H1 (cell line): ENCODE measurements at regions not wholly inside any gene's neighbourhood (a gene's known extent, or its start where the extent isn't known, plus 50 kb on each side); places are given as distances from the start of the nearest gene placed in this dataset.

Experiments used
- CTCF ChIA-PET: fragments of 300-600 bp; sonication (Branson Sonifier 250); formaldehyde crosslinking; loops from one replicate; lab custom pipeline; 2021; ENCODE audit not compliant: partially characterized antibody; lab: Charles Lee
- POLR2A ChIA-PET: fragments of 300-600 bp; sonication (Branson Sonifier 250); formaldehyde crosslinking; loops from one replicate; lab custom pipeline; 2021; ENCODE audit warnings: inconsistent platforms; ENCODE audit not compliant: partially characterized antibody; lab: Charles Lee
- DNase-seq, 2 experiments: peaks; one replicate each; pipeline versions ENCODE4 v3.0.0 to v3.0.0-alpha.2; 2010 to 2022; ENCODE audit warnings: low spot score in 2 of 2, low read depth in 1 of 2, mixed read lengths in 1 of 2
- FAIRE-seq: peaks from 2 replicates; lab custom pipeline; 2011; peaks lifted over from hg19 to GRCh38; lab: Jason Lieb, UNC
- H2AFZ ChIP-seq: 2 replicates; pipeline ENCODE4 v1.8.1; 2012; ENCODE audit warnings: low read length, inconsistent platforms
- H2AK5ac ChIP-seq: 2 replicates; pipeline ENCODE4 v1.6.1; 2013; ENCODE audit warnings: low read depth, low read length
- H2BK120ac ChIP-seq: replicated peaks from 2 replicates; pipeline ENCODE3; 2013; ENCODE audit warnings: low read depth, low read length, inconsistent platforms
- H2BK12ac ChIP-seq: 2 replicates; pipeline ENCODE4 v1.6.1; 2013; ENCODE audit warnings: low read depth, low read length
- H2BK15ac ChIP-seq: 2 replicates; pipeline ENCODE4 v1.6.1; 2013; ENCODE audit warnings: low read length
- H2BK20ac ChIP-seq: 2 replicates; pipeline ENCODE4 v1.6.1; 2013; ENCODE audit warnings: low read length
- H2BK5ac ChIP-seq: 2 replicates; pipeline ENCODE4 v1.6.1; 2013; ENCODE audit warnings: low read depth, low read length
- H3K14ac ChIP-seq: 2 replicates; pipeline ENCODE4 v1.6.1; 2013; ENCODE audit warnings: inconsistent platforms; ENCODE audit not compliant: insufficient read length
- H3K18ac ChIP-seq: 2 replicates; pipeline ENCODE4 v1.6.1; 2013; ENCODE audit warnings: low read length; ENCODE audit errors: extremely low read depth
- H3K23ac ChIP-seq: 2 replicates; pipeline ENCODE4 v1.6.1; 2013; ENCODE audit warnings: inconsistent platforms; ENCODE audit not compliant: insufficient read length
- H3K23me2 ChIP-seq: 2 replicates; pipeline ENCODE4 v1.6.1; 2013; ENCODE audit warnings: low read depth, low read length
- H3K27ac ChIP-seq: 2 replicates; pipeline ENCODE4 v1.6.1; 2011; ENCODE audit warnings: low read depth, low read length, inconsistent platforms
- H3K27me3 ChIP-seq, 4 experiments: replicated peaks in 1 of 4; 1 replicate in 1 of 4; 2 replicates in 3 of 4; pipeline versions ENCODE4 v1.6.1 to v1.8.1; 2011 to 2013; ENCODE audit warnings: low read length in 3 of 4, mild to moderate bottlenecking in 3 of 4, inconsistent platforms in 2 of 4, mixed read lengths in 2 of 4, moderate library complexity in 1 of 4; ENCODE audit not compliant: control insufficient read depth in 3 of 4, insufficient read depth in 3 of 4; ENCODE audit errors: extremely low read depth in 1 of 4
- H3K36me3 ChIP-seq, 4 experiments: 2 replicates each; pipeline versions ENCODE4 v1.6.1 to v1.8.1; 2011 to 2013; ENCODE audit warnings: mild to moderate bottlenecking in 4 of 4, low read length in 3 of 4, moderate library complexity in 2 of 4, control low read depth in 1 of 4, inconsistent platforms in 1 of 4; ENCODE audit not compliant: insufficient read depth in 4 of 4, control insufficient read depth in 2 of 4
- H3K4ac ChIP-seq: replicated peaks from 2 replicates; pipeline ENCODE3; 2013; ENCODE audit warnings: low read length, low read depth, mixed read lengths, inconsistent platforms; ENCODE audit not compliant: insufficient read length
- H3K4me1 ChIP-seq, 4 experiments: replicated peaks in 1 of 4; 1 replicate in 1 of 4; 2 replicates in 3 of 4; pipeline versions ENCODE4 v1.6.1 to v1.8.1; 2011 to 2013; ENCODE audit warnings: low read length in 3 of 4, inconsistent platforms in 2 of 4, mixed read lengths in 1 of 4; ENCODE audit not compliant: insufficient read depth in 4 of 4, control insufficient read depth in 3 of 4
- H3K4me2 ChIP-seq, 2 experiments: 2 replicates each; pipeline versions ENCODE4 v1.6.1 to v1.8.1; 2011 to 2013; ENCODE audit warnings: low read depth in 2 of 2, low read length in 2 of 2, control low read depth in 1 of 2, inconsistent platforms in 1 of 2, mild to moderate bottlenecking in 1 of 2; ENCODE audit not compliant: insufficient read depth in 1 of 2
- H3K4me3 ChIP-seq, 4 experiments: fragments of 200-600, 300-600 bp in 1 of 4; sonication (generic), shearing (Covaris generic), sonication (Bioruptor Twin) in 1 of 4; 2 replicates each; pipeline versions ENCODE4 v1.5.1 to v1.8.1; 2011 to 2016; ENCODE audit warnings: low read length in 4 of 4, low read depth in 3 of 4, control low read depth in 2 of 4, inconsistent platforms in 2 of 4, mild to moderate bottlenecking in 2 of 4, mixed read lengths in 1 of 4, moderate library complexity in 1 of 4; ENCODE audit not compliant: insufficient read depth in 2 of 4; ENCODE audit errors: extremely low read depth in 1 of 4
- H3K56ac ChIP-seq: replicated peaks from 2 replicates; pipeline ENCODE3; 2013; ENCODE audit warnings: low read depth, mild to moderate bottlenecking, mixed read lengths, low read length, inconsistent platforms; ENCODE audit not compliant: insufficient read length
- H3K79me1 ChIP-seq: 2 replicates; pipeline ENCODE4 v1.6.1; 2013; ENCODE audit warnings: low read depth, low read length, control low read depth
- H3K79me2 ChIP-seq, 2 experiments: 2 replicates each; pipeline versions ENCODE4 v1.6.1 to v1.8.1; 2012 to 2013; ENCODE audit warnings: low read length in 2 of 2, mild to moderate bottlenecking in 2 of 2, inconsistent platforms in 1 of 2; ENCODE audit not compliant: insufficient read depth in 2 of 2, control insufficient read depth in 1 of 2
- H3K9ac ChIP-seq, 4 experiments: replicated peaks in 1 of 4; 1 replicate in 1 of 4; 2 replicates in 3 of 4; pipeline versions ENCODE4 v1.6.1 to v1.8.1; 2011 to 2013; ENCODE audit warnings: low read depth in 3 of 4, low read length in 3 of 4, control low read depth in 2 of 4, mild to moderate bottlenecking in 2 of 4, moderate library complexity in 2 of 4, inconsistent platforms in 1 of 4; ENCODE audit errors: extremely low read depth in 1 of 4
- H3K9me3 ChIP-seq, 2 experiments: 2 replicates each; pipeline versions ENCODE4 v1.6.1 to v1.8.1; 2012 to 2013; ENCODE audit warnings: mild to moderate bottlenecking in 2 of 2, moderate library complexity in 2 of 2, control low read depth in 1 of 2, inconsistent platforms in 1 of 2, low read depth in 1 of 2, low read length in 1 of 2, mixed read lengths in 1 of 2; ENCODE audit not compliant: insufficient read depth in 2 of 2
- H4K20me1 ChIP-seq, 2 experiments: replicated peaks in 1 of 2; 2 replicates each; pipeline versions ENCODE3 to v1.8.1; 2011 to 2013; ENCODE audit warnings: inconsistent platforms in 2 of 2, low read length in 2 of 2, mild to moderate bottlenecking in 1 of 2; ENCODE audit not compliant: insufficient read depth in 2 of 2, control insufficient read depth in 1 of 2
- H4K5ac ChIP-seq: 2 replicates; pipeline ENCODE4 v1.6.1; 2013; ENCODE audit warnings: low read length, low read depth, mixed read lengths, inconsistent platforms; ENCODE audit not compliant: insufficient read length
- H4K8ac ChIP-seq: 2 replicates; pipeline ENCODE4 v1.8.0; 2013; ENCODE audit warnings: mild to moderate bottlenecking, moderate library complexity, low read length, inconsistent platforms; ENCODE audit not compliant: insufficient read depth; ENCODE audit errors: extremely low read depth
- H4K91ac ChIP-seq: replicated peaks from 2 replicates; pipeline ENCODE3; 2013; ENCODE audit warnings: low read length, mixed read lengths, inconsistent platforms; ENCODE audit not compliant: insufficient read length
- CREB1 ChIP-seq: IDR thresholded peaks from 2 replicates; pipeline ENCODE4 v1.6.1; 2012; ENCODE audit warnings: inconsistent platforms
- EGR1 ChIP-seq: IDR thresholded peaks from 2 replicates; pipeline ENCODE4 v1.6.1; 2011; ENCODE audit warnings: low read depth, low read length, borderline replicate concordance
- JUN ChIP-seq: IDR thresholded peaks from 2 replicates; pipeline ENCODE4 v1.6.1; 2011; ENCODE audit warnings: low read depth, mild to moderate bottlenecking, improper control_type of control experiment, low read length
- NANOG ChIP-seq: IDR thresholded peaks from 2 replicates; pipeline ENCODE4 v1.6.1; 2011; ENCODE audit warnings: low read length, low read depth, mild to moderate bottlenecking, inconsistent platforms; ENCODE audit not compliant: insufficient read depth, poor library complexity, severe bottlenecking
- SUZ12 ChIP-seq: fragments of 200-600 bp; sonication (generic); IDR thresholded peaks from 2 replicates; pipeline ENCODE4 v1.6.1; 2012; ENCODE audit warnings: mild to moderate bottlenecking, inconsistent platforms, low read length, moderate library complexity, mixed read lengths
- TAF7 ChIP-seq: optimal IDR thresholded peaks from 2 replicates; pipeline ENCODE3; 2011; ENCODE audit warnings: low read depth, mild to moderate bottlenecking, inconsistent platforms, low read length, moderate library complexity, borderline replicate concordance
- TEAD4 ChIP-seq: IDR thresholded peaks from 2 replicates; pipeline ENCODE4 v1.6.1; 2012; ENCODE audit warnings: low read depth, low read length, inconsistent platforms, mixed read lengths
- WGBS, 2 experiments: shearing (Covaris generic) in 1 of 2; methylation state at CpG; one replicate each; pipeline versions ENCODE4 v1.1.6 to v1.1.7; 2013 to 2015; ENCODE audit warnings: low lambda C conversion rate in 2 of 2, mixed read lengths in 2 of 2, inconsistent platforms in 1 of 2, low coverage in 1 of 2, missing lambda C conversion rate in 1 of 2; ENCODE audit not compliant: insufficient replicate concordance in 2 of 2, insufficient coverage in 1 of 2, insufficient read length in 1 of 2; ENCODE audit errors: extremely low coverage in 1 of 2, missing lambda C conversion rate in 1 of 2; 5-methylcytosine and 5-hydroxymethylcytosine counted together

- Histone ChIP-seq H3K4me3 (no peak overlapping the region), H3K23me2 (no peaks in the 10 kb centered on the region; the same call in 1 of the 2 replicates), H3K4me2 (no peak overlapping the region), H4K20me1 (no peaks in the 10 kb centered on the region), H3K23ac (no peak overlapping the region), H3K18ac (no peak overlapping the region), H3K56ac (no peak overlapping the region), H3K27me3 (no peaks in the 10 kb centered on the region; a peak in 1 of 7 replicates), H3K9ac (no peak overlapping the region), H2AK5ac (no peak overlapping the region), H3K4me1 (no peaks in the 10 kb centered on the region; a peak in 1 of 7 replicates), H3K27ac (no peak overlapping the region), H3K79me2 (no peaks in the 10 kb centered on the region), H2AFZ (no peak overlapping the region), H3K14ac (no peak overlapping the region), H3K79me1 (no peaks in the 10 kb centered on the region), H2BK15ac (no peak overlapping the region), H3K4ac (no peak overlapping the region), H2BK12ac (no peak overlapping the region), H3K9me3 (0 out of 4 replicates have a peak, but pooled peaks cover 0 to 4% of the 10 kb centered on the region in 2 experiments), H4K91ac (no peak overlapping the region), H4K5ac (no peak overlapping the region), H2BK5ac (no peak overlapping the region), H2BK120ac (no peak overlapping the region), H3K36me3 (no peaks in the 10 kb centered on the region), H2BK20ac (no peak overlapping the region), H4K8ac (no peak overlapping the region)
- peak; percentile 40; the same call in 1 of the 2 replicates for TF ChIP-seq TEAD4
- TF ChIP-seq SUZ12, result no peak
- no peak for TF ChIP-seq TAF7
- no peak for TF ChIP-seq JUN
- TF ChIP-seq CREB1, result no peak
- no peak for TF ChIP-seq EGR1
- TF ChIP-seq NANOG, result no peak
- no peak for FAIRE-seq
- 78% methylated on average over 5 of the region's 5 CpGs; no CpG with 5 or more reads in 1 of the 2 experiments for WGBS, 2 experiments
- no peak for DNase-seq
- ChIA-PET CTCF (interaction anchor here (0.9 to 3.9 kb wide), 4 partner anchors 9 to 20 kb away, joined by 3 to 17 read pairs (median 3); no protein-coding TSS in a partner anchor), POLR2A (no interaction called here)
Observed at GRCh38 chr6:1538369-1538768, 71.3 kb upstream of the FOXC1 start.
